IPS-NIHi7 (cell line): ENCODE measurements at regions not wholly inside any gene's neighbourhood (a gene's known extent, or its start where the extent isn't known, plus 50 kb on each side); places are given as distances from the start of the nearest gene placed in this dataset.
"Not testable (repeated sequence)": the region's sequence is repeated elsewhere in the genome, so short reads cannot be mapped to it uniquely, and the experiment has no call there.

Experiments
- DNase-seq: peaks from one replicate; pipeline ENCODE4 v3.0.0; 2012; ENCODE audit warnings: mixed read lengths; ENCODE audit errors: extremely low spot score

DNA sequence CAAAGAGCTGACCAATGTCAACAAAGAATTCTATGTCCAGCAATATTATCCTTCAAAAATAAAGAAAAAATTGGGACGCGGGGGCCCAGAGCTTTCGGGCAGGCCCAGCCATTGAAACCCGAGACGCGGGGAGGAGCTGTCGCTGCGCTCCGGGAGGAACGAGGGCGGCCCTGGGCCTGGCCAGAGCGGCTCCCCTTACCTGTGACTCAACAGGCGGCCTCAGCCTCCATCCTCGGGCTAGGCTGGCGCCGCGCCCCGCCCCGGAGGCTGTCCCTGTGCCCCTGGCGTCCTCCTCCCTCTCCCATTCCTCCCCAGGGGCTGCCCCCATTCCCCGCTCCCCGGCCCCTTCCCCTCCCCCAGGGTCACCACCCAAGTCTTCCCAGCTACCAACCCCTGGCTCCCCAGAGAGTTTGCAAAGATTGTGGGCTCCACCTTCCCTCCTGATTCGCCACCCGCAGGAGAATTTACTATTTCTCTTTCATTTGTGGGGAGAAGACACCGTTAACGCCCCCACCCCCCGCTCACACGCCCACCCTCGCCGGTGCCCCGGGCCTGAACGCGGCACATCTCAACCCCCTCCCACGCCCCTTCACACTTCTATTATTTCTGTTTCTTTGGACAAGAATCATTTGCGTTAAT, 127.9 kb downstream of the ARRDC4 start:
- not testable (repeated sequence) for DNase-seq

DNA sequence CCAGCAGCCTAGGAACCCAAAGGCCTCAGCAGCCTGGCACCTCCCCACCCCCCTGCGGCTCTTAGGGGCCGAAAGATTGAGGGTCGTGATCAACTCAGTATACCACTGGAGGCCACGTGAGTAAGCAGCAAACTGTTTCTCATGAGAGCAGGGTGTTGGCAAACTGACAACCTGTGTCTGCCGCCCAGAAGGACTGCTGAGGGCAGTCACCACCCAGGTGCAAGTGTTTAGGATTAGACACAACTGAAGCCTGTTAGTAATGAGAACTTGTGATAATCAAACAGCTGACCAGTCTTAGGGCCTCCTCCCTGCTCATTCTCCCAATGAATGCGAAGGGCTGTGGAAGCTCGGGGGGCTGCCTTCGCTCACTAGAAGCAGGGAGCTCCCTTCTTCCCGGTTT, 128.8 kb downstream of the ARRDC4 start:
- not testable (repeated sequence) for DNase-seq

DNA sequence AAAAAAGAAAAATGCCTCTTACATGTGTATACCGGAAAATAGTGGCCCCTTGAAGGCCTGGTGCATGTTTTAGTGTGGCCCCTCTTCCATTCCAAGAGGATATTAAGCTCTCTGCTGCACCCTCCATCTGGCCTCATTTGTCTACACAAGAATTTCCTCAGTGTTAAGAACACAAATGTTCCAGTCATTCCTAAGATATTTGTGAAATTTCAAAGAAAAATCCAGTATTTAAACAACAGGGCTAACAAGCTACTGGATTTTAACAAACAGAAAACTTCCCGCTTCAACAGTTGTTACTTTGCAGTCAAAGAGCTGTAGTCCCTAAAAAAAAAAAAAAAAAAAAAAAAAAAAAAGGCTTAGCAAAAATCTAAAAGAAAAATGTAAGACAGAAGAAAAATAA, 137.5 kb downstream of the ARRDC4 start:
- not testable (repeated sequence) for DNase-seq

DNA sequence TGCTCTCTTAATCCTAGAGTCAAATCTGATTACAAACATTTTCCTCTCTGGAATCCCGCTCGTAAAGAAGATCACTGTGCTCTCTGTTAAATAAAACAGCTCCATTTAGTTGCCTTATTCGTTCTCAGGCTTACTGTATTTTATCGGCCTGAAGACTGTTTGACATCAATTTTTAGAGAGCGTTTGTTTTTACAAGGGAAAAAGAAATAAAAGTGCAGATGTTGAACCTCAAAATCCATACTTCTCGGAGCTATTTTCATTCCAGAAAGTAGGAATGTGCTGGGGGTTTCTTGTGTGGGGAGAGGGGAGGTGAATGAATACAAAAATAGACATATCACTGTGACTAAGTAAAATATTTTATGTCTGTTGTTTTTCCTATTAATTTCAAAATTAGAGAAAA, 140.1 kb downstream of the ARRDC4 start:
- not testable (repeated sequence) for DNase-seq

DNA sequence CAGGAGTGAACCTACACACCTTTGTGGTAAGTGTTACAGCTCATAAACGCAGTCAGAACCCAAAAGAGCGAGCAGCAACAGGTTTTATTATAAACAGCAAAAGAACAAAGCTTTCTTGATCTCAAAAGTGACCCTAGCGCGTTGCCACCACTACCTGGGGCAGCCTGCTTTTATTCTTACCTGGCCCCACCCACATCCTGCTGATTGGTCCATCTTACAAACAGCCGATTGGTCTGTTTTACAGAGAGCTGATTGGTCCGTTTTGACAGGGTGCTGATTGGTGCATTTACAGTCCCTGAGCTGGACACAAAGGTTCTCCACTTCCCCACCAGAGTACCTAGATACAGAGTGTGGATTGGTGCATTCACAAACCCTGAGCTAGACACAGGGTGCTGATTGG, 143.1 kb downstream of the ARRDC4 start:
- DNase-seq, result no peak

DNA sequence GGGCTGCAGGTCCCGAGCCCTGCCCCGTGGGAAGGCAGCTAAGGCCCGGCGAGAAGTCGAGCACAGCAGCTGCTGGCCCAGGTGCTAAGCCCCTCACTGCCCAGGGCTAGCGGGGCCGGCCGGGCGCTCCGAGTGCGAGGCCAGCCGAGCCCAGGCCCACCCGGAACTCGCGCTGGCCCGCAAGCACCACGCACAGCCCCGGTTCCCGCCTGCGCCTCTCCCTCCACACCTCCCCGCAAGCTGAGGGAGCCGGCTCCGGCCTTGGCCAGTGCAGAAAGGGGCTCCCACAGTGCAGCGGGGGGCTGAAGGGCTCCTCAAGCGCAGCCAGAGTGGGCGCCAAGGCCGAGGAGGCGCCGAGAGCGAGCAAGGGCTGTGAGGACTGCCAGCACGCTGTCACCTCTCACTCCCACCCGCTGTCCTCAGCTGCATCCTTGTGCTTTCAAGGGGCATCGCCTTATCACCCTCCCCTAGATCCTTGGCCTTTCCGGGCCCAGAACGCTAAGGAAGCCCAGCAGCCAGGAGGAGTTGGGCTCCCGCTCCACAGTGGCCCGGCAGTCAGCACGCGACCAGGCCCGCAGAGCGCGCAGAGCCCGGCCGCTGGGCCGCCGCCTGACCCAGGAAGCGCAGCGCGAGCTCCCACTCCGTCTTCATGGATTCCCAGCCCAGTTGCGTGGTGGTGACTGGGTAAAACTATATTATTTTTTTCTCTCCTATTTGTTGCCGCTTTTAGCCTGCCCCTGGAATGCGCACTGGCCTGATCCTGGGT, 144.1 kb downstream of the ARRDC4 start:
- DNase-seq, result not testable (repeated sequence)

DNA sequence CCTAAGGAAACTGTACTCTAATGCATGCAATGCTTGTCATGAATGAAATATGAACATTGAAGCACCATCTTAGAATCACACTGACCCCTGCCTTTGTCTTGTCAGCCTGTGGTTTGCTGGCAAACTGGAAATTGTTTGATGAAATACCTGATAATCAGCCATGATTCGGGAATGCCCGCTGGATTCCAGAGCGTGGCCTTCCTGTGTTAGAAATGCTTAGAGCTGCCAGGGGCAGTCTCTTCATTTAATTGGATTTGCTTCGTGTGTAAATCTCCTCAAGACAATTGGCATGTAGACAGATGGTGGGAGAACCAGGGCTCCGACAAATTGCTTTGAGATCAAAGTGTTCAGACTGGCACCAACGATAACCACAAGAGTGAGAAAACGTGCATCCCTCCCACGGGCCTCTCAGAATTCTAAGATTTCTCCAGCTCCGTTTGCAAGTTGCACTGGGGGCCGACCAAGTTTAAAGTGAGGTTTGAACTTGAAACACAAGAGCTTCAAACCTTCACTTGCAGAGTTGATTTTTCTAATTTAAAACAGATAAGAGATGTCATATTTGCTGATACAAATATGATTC, 146.2 kb downstream of the ARRDC4 start:
- not testable (repeated sequence) for DNase-seq

DNA sequence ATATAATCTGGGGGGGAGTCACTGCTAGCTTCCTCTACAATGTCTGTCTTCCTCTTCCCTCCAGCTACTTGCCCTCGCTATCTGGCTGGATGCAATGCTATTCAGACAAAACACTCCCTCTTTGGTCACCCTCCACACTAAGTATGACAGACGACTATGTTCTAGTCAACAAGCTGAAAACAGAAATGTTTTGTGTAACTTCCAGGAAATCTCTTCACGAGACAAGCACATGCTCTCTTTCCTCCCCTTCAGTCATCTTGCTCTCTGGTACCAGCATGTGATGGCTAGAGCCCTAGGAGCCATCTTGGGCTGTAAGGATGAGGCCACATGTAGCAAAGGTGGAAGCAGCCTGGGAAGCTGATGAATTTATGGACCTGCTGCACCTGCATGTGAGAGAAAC, 151.3 kb downstream of the ARRDC4 start:
- no peak for DNase-seq

DNA sequence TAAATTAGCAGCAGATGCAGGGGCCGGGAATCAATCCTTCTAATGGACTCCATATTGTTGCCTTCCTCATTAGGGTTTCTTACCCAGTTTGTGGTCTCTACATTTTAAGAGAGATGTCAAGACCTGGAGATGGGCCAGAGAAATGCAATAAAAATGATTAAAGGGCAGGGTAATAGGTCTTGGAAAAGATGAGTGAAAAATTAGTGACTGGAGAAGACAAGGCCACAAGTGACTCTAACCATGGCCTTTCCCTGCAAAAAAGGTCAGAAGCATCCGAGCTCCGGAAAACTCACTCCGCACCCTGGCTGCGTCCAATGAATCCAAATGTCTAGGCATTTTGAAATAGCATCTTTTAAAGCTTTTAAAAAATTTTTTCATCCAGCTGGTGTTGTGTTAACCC, 152.8 kb downstream of the ARRDC4 start:
- no peak for DNase-seq

DNA sequence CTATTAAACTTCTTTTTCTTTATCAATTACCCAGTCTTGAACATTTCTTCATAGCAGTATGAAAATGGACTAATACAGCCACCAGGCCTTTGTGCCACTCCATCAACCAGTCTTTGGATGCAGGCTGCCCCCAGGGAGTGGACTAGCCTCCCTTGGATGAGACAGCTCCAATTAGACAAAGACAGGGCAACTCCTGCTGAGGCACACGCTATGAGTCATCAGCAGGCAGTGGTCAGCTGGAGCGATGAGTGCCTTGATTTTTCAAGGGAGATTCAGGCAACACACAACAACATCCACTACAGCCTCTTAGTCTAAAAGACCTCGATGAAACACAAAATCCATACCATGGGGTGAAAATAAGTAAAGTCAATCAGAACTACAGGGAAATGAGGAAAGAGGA, 160.1 kb downstream of the ARRDC4 start:
- no peak for DNase-seq

DNA sequence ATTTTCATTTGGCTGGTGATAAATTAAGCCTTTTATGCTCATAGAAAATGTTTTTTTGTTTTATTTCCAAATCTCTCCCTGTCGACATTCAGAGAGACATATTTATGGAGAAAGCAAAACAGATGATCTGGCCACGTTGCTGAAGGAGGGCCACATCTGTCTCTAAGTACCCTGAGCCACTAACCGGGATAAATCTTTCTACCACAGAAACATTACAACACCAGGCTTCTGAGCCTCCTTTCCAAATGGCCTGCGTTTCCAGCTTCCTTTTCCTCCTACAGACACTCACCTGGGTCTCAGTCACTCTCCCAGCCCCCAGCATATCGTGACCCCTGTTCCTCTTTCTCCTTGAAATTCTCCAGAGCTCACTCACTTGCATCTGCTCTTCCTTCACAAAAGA, 161.0 kb downstream of the ARRDC4 start:
- DNase-seq, result no peak

DNA sequence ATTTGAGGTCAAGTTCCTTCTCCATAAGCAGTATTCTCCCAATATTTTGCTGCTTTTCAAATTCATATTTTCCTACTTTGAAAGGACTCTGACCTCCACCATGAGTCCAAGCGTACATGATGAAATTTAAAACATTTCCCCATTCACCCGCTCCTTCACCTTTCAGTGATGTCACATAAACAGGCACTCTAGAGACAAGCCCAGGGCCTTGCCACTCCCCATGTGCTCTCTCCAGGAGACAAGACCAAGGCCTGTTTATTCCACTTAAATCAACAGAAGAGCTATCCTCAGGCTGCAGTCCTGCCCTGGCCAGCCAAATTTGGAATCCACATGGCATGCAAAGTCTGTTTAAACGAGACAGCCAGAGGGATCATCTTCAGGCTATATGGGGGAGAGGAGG, 161.5 kb downstream of the ARRDC4 start:
- no peak for DNase-seq

DNA sequence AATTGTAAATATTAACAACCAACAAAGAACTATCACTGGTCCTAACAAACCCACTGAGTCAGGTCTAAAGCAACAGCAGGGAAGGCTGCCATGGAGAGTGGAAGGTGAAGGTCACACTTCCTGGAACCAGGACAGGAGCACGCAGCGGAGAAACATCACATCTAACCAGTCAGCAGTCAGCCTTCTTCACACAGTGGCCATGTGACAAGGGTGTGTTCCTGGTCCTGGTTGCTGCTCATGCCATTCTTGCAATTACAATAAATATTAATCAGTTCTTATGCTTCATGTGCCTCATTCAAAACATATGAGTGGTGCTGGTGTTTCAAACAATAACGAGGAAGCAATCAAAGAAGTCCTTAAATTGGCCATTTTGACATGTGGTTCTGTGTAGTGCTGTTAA, 162.8 kb downstream of the ARRDC4 start:
- no peak for DNase-seq

DNA sequence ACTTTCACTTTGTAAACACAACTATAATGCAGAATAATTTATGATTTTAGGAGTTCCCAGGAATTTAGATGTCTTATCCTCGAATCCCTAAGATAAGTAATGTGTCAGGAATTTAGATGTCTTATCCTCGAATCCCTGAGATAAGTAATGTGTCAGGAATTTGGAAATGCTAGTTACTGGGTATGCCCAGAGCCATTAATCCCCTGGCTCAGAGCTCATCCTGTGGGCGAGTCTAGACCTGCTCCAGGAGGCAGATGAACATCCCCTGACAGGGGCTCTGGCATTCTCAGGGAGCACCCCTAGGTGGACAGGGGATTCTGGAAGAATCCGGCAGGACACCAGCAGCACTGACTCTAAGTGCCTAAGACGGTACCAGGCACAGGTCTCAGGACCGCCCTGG, 163.3 kb downstream of the ARRDC4 start:
- no peak for DNase-seq

DNA sequence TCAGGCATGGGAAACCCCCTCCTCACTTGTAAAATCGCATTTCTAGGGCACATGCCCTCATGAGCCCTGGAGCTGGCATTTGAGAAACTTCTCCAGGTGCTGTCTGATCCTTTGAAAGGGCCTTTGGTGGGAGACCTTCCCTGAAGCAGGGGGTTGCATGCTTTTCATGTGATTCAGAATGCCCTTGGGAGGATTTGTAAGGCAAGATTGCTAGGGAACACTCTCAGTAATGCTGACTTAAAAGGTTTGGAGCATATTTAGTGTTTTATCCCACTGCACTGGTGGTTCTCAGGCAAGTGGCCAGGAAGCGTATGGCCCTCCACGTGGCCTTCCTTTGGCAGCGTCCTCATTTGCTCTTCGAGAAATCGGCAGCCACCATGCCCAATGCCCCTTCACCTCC, 164.1 kb downstream of the ARRDC4 start:
- no peak for DNase-seq

DNA sequence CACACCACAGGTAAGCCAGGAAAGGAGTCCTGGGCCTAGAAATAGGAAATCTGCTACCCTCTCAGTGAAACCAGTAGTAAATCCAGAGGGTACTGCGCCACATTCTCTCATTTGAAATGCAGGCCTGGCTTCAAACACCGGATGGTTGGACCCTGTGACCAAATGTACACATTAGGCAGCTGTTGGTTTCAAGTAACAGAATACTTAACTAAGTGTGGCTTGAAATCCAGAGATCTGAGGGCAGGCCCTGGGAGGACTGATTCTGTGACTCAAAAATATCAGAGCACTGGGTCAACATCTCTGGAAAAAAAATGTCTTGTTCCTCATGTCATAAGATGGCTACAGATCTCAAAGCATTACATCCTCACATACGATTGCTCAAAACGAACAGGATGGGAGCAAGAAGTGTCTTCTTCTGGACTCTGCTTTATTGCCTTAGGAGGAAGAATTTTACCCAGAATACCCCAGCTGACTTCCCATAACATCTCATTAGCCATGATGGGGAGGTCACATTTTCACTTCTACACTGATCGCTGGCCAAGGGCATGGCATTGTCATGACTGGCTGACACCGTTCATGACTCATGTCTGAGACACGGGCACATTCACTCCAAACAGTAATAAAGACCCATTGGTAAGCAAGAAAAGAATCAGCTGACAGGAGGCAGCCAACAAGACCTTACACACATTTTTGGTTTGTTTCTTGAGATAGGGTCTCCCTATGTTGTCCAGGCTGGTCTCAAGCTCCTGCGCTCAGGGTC, 166.0 kb downstream of the ARRDC4 start:
- no peak for DNase-seq

DNA sequence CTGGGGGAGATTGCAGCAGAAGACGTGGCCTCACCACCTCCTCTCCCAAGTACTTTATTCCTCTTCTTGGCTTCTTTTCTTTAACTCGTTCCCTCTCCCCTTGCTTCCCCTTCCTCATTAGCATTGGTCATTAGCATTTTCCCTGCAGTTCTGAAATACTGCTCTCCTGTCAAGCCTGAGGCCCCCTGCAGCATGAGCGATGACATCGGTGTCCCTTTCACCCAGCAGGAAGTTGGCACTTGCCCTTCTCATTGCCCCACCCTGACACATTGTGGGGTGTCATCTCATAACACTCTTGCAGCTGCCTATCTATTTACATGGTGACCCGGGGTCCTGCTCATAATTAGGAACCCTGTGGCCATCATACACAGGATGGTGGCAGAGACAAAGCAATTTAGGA, 167.1 kb downstream of the ARRDC4 start:
- peak; percentile 36 for DNase-seq

DNA sequence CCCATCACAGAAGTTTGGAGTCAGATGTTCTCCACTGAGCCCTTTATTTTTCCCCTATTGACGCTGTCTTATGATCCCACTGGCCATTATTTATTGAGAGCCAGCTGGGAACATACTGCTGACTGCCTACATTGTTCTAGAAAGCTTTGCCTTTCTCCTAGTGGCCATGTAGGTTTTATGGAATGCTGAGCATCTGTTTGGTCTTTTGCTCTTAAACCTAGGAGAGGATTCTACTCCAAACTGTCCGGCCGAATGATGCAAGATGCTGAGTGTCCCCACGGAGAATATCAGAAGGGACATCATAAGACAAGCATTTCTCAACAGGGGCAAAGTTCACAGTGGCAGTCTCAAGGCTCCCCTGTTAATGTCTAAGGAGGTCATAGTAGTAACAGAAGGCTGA, 171.4 kb downstream of the ARRDC4 start:
- DNase-seq, result no peak

DNA sequence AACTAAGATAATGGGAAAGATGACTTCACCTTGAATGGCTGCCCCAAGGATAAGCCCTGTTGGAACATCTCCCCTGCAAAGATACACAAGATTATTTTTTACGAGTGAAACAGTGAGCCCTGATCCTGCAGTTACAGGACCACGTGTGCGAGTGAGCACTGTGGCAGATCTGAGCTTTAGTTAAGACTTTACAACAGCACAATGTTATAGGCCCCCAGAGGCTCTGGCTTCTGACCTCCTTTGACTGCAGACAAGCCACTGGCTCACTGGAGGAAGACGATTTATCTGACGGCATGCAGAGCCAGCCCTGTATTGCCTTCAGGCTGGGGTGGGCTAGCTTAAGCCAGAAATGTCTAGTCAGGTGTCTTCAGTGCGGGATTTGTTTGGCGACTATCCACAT, 174.4 kb downstream of the ARRDC4 start:
- DNase-seq, result no peak

DNA sequence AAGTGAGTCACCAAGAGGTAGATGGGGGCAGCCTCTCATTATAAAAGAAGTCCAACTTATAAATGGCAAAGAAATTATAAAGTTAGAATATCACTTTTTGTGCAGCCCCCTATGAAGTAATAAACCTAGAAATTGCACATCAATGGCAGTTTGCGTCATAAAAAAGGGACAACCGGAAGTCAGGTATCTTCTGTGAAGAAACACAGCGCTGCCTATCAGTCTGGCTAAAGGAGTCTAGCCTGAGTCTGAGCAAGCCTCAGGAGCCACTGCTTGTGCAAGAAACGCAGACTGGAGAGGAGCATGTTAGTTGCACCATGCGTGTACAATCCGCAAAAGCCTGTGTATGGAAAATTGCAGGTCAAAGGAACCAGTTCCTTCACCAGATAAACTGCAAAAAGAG, 178.4 kb downstream of the ARRDC4 start:
- no peak for DNase-seq

DNA sequence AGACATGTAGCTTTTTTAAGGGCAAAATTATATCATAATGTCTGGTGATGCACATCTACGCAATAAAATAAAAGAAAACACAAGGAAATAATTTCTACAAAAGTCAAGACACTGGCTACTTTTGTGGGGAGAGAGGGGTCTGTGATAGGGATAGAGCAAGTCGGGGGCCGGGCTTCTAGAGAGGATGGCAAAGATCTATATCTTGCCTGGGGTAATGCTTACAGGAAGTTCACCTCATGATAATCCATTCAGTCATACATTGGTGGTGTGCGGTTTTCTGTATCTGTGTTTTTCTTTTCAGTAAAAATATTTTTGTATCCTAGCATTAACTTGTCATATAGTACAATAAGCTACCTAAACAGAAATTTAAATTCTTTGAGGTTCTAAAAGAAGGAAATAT, 178.8 kb downstream of the ARRDC4 start:
- no peak for DNase-seq

DNA sequence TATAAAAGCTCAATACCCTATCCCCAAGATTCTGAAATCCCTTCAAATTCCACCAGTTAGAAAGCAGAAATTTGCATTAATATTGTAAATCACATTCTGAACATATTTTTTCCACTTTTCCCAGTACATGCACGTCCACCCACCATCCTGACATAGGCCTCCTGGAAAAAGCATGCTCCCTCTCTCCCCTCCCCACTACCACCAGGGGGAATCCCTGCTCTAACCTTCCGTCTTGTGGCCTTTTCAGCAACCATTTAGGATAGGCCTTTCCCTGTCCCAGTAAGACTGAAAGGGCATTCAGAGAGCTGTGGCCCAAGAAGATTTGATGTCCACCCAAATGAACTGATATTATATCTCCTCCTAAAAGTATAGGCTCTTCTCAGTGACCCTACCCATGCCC, 182.1 kb downstream of the ARRDC4 start:
- DNase-seq, result peak; percentile 57

DNA sequence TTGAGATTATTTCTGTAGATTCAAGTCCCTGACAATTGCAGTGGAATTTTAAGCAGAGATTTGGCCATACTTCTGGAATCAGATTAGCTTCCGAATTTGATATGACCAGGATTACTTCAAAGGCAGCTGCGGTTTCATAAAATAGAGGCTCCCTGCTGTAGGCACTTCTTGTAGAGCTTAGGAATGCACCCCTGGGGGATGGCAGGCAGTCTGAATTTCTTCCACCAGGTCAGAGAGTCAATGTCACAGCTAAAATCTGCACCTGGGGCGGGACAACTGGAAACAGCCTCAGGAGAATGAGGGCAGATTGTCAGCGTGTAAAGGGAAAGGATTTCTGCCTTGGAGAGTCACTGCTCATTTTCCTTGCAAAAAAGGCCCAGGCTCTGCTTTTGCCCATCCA, 182.6 kb downstream of the ARRDC4 start:
- no peak for DNase-seq
